HG02973 (cell line): ENCODE measurements at regions not wholly inside any gene's neighbourhood (a gene's known extent, or its start where the extent isn't known, plus 50 kb on each side); places are given as distances from the start of the nearest gene placed in this dataset.
A peak's percentile ranks its signal among the peaks of the same experiment; 100 is the strongest.
"Not testable (repeated sequence)": the region's sequence is repeated elsewhere in the genome, so short reads cannot be mapped to it uniquely, and the experiment has no call there.

Source experiments
- ATAC-seq: cut with Tn5 transposase; IDR thresholded peaks from one replicate; pipeline ENCODE4 v1.9.1; 2021; ENCODE audit warnings: moderate library complexity; ENCODE audit not compliant: unreplicated experiment

GRCh38 chr7:19623676-19624075, 85.2 kb downstream of the POLR1F start:
- ATAC-seq, result no peak

GRCh38 chr7:19621740-19622139, 87.1 kb downstream of the POLR1F start:
- ATAC-seq, result no peak

DNA sequence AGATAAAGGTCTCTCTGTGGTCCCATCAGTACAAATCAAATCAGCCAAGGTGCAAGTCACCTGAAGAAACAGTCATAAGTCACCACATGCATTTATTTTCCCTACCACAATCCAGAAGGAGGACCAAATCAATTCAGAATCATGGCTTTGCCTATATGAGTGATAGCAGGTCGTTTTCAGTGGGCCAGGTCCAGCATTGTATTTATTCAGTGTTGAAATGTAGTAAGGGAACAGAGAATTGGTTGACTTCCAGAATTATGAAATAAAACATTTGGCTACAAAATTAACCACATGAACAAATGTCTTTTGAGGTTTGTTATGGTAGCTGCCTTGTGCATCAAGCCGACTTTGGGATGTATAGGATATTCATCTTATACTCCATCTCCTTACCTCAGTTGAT, 88.4 kb downstream of the POLR1F start:
- ATAC-seq, result no peak

DNA sequence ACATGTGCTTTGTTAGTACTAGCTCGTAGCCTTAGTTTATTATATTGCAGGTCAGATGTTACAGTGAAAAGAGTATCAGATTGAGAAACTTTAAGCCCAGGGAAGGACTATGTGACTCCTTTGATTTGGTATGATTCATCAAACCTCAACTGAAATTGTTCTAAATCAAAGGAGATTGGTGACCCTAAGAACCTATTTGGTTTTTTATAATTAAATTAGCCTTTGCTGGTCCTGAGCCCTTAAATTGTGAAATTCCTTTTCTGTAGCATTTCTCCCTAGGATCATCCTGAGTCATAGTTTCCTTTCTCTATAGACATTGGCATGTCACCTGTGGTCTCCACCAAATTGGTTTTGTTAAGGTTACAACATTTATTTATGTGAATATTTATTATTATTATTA, 89.7 kb downstream of the POLR1F start:
- ATAC-seq, result no peak

GRCh38 chr7:19617901-19618300, 90.9 kb downstream of the POLR1F start:
- ATAC-seq, result no peak

DNA sequence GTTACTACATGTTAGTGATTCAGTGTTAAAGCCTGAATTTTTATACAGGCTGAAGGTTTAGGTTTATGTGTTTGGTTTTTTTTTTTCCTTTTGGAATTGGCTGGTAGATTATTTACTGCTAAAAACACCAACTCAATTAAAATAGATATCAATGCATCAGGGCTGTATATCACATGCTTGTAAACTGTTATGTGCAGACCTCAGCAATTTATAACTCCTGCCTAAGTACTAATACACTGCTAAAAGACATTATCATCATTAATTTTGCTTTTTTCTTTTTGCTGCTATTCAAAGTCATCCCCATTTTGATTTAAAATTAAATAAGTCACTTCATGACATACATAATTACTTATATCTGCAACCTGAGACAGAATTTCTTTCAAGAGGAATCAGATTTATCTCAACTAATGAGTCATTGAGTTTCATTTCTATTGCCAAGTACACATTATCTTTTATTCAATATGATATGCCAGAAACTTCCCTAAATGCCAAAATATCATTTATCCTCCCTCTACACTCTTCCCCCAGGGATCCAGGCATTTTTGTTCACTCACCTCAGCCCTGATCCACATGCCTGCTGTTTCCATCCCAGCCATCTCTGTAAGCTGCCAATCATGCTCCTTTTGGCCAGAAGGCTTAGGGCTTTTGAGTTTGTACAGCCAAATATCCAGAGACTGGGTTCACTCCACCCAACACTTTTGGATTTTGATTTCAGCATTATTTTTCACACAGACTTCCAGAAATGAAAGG, 98.5 kb downstream of the POLR1F start:
- ATAC-seq, result no peak

DNA sequence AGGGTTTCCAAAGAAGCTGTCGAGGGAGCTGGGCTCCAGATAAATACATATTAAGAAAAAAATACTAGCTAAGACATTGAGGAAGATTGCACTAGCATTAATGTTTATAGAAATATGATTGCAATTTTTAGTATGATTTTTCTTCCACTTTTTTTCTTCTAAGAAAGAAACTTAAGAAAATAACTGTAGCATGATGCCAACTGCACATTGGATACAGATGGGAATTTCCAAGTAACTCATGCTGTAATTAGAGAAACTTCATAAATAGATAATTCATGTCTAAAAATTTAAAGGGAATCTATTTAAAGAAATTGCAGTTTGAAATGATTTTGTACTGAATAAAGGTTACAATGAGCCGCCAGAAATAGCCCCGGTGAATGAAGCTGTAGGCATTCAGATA, 119.4 kb downstream of the POLR1F start:
- ATAC-seq, result no peak

DNA sequence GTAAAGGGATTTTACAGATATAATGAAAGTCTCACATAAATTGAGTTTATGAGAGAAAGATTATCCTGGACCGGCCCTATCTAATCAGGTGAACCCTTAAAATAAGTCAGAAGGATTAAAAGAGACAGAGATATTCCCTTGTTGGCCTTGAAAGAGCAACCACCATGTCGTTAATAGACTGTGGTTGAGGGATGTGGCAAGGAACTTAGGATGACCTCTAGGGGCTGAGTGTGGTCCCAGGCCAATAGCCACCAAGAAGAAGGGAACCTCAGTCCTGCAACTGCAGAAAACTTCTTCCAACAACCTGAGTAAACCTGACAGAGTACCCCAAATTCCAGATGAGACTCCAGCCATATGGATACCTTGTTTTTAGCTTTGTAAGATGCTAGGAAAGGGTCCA, 121.5 kb downstream of the POLR1F start:
- ATAC-seq, result peak; percentile 60

GRCh38 chr7:19585761-19586160, 123.1 kb downstream of the POLR1F start:
- no peak for ATAC-seq

DNA sequence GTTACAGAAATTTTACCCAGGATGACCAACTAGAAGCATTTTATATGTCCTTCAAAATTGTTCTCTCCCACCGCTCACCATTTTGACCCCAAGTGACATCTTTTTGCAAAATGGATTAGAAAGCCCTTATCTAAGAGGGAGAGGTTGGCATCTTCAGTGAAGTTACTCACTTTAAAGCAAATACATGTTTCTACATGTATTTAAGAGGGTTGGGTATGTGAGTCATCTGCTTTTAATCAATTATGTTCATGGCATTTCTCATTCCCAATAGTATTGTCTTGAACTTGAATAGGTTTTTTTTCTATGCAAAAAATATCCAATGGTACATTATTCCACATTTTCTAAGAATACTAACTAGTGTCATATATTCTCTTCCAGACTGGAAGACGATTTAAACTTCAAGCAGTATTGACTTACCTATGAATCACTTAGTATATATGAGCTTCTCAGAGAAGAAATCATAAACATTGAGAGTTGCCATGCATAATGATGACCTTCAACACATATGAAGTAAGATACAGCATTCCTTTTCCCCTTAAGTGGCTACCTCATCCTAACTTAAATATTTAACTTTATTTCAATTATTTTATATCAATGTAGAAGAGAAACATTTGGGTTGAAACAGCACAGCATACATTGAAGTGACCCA, 132.8 kb downstream of the POLR1F start:
- no peak for ATAC-seq

DNA sequence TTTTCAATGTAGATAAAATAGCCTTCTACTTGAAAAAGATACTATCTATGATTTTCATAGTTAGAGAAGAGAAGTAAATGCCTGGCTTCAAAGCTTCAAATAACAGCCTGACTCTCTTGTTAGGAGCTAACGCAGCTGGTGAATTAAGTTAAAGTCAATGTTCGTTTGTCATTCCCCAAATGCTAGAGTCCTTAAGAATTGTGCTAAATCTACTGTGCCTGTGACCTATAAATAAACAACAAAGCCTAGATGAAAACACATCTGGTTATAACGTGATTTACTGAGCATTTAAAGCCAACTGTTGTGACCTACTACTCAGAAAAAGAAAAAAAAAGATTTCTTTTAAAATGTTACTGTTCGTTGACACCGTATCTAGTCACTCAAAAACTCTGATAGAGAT, 134.7 kb downstream of the POLR1F start:
- no peak for ATAC-seq

- ATAC-seq, result no peak
These were observed 136.3 kb downstream of the POLR1F start for GRCh38 chr7:19572566-19572965.

DNA sequence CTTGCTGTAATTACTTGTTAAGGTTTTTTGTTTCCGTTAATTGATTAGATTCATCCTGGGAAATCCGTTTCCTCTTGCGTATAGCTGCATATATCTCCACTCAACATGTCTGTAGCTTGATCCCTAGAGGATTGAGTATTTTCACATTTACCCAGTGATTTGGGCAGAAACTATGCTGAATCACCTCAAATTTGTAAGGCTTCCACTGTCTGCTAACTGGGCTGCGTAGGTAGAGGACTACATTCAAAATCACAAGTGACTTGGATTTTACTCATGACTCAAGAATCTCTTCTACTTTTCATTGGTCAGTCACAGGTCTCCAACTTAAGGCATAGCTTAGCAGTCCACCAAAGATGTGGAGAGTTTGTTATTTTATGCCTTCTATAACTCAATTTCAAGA, 141.8 kb downstream of the POLR1F start:
- ATAC-seq, result no peak

DNA sequence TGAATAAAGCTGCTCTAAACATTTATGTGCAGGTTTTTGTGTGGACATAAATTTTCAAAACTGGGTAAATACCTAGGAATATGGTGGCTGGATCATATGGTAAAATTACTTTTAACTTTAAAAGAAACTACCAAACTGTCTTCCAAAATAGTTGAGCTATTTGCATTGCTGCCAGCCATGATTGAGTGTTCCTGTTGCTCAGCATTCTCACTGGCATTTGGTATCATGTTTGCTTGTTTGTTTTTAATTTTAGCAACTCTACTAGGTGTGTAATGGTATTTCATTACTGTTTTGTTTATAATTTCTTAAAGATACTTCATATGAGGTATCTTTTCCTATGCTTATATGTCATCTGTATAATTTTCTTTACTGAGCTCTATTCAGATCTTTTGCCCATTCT, 143.2 kb downstream of the POLR1F start:
- no peak for ATAC-seq

DNA sequence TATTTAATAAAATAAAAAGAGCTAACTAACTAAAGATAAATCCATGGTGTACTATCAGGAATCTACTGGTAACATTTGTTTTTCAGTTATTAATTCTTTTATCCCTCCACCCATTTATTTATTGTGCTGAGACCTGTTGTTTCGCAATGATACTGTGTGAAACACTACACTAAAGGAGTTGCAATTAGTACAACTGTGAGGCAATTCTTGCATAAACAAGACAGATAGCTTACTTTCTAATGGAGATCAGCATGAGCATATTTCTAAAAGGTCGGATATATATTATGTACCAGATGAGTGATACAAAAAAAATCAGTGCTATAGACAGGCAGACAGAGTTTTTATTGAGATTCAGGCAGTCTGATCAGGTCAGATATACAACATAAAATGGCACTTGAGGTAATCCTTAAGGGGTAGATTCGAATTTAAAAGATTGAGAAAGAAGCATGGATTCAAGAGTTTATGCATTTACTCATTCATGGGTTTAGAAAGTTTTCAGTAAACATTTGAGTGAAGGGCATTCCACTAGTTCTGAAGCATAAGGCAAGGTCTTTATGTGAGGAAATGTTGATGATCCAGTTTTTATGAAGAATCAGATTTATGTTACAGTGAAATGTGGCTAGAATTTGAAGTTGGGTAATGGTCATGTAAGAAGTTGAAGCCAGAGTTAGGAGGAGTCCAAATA, 147.6 kb downstream of the POLR1F start:
- ATAC-seq, result no peak

DNA sequence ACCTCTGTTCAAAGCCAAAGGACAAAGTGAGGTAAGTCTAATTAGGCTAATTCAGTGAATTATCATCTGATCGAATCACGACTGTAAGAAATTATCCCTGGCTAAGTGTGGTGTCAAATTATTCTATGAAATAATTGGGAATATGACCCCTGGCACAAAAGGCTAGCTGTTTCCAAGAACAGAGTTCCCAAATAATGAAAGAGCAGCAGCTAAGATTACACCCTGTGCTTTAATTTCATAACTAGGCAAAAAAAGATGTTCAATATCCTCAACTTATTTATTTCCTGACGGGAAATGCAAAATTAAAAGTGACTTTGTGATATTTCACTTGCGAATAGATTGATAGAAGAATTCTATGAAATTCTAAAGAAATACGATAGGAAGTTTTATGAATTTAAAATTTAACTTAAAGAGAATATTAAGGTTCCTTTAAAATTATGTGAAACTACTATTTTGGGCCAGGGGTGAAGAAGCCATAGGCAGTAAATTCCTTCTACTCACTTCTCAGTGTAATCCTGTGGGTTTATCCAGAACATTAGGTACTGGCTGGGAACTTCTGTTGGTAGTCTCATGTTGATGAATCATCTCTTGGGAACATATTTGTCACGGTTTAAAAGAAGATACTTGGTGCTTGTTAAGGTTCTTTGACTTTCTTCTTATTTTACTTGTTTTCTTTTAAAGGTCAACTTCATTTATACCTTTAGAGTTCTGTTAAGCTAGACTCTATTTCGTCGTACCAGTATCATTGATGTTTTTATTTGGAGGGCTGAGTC, 148.5 kb downstream of the POLR1F start:
- ATAC-seq, result no peak

GRCh38 chr7:19558527-19558926, 150.3 kb downstream of the POLR1F start:
- ATAC-seq, result no peak

GRCh38 chr7:19557726-19558465, 150.9 kb downstream of the POLR1F start:
- no peak for ATAC-seq

DNA sequence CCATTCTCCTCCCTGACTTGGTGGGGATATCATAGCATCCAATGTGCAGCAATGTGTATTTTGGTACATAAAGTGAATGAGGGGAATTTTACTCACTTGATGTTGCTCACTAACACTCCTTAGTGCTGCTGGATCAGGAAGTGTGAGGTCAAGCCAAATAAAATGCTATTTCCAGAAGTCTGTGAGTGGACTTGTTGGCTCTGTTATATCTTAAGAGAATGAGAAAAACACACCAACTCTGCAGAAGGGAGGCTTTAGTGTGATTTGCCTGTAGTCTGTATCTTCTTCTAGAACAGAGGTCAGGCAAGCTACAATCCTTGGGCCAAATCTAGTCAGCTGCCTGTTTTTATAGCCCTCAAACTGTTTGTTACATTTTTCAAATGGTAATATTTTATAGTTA, 154.3 kb downstream of the POLR1F start:
- ATAC-seq, result no peak

- no peak for ATAC-seq
These were observed 156.3 kb downstream of the POLR1F start for GRCh38 chr7:19552576-19552975.

DNA sequence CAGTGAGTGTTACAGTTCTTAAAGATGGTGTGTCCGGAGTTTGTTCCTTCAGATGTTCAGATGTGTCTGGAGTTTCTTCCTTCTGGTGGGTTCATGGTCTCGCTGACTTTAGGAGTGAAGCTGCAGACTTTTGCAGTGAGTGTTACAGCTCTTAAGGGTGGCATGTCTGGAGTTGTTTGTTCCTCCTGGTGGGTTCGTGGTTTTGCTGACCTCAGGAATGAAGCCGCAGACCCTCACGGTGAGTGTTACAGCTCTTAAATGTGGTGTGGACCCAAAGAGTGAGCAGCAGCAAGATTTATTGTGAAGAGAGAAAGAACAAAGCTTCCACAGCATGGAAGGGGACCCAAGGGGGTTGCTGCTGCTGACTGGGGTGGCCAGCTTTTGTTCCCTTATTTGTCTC, 159.6 kb downstream of the POLR1F start:
- not testable (repeated sequence) for ATAC-seq
